DOHH2 (cell line): ENCODE measurements at regions not wholly inside any gene's neighbourhood (a gene's known extent, or its start where the extent isn't known, plus 50 kb on each side); places are given as distances from the start of the nearest gene placed in this dataset.

Experiments
- H3F3A ChIP-seq: fragments of 200-600 bp; sonication (generic), shearing (Covaris generic); 2 replicates; pipeline ENCODE4 v1.6.0; 2016; ENCODE audit warnings: antibody characterized with exemption, mild to moderate bottlenecking; ENCODE audit not compliant: control insufficient read depth, insufficient read depth
- H3K27ac ChIP-seq: fragments of 200-600 bp; sonication (generic); 2 replicates; pipeline ENCODE4 v1.5.1; 2014; ENCODE audit warnings: low read depth, mild to moderate bottlenecking, low read length, moderate library complexity
- H3K27me3 ChIP-seq: fragments of 200-600 bp; sonication (generic); 2 replicates; pipeline ENCODE4 v1.6.1; 2014; ENCODE audit warnings: mild to moderate bottlenecking, low read length, mixed read lengths; ENCODE audit not compliant: control insufficient read depth
- H3K36me3 ChIP-seq: fragments of 200-600 bp; sonication (generic); 2 replicates; pipeline ENCODE4 v1.6.1; 2014; ENCODE audit warnings: mild to moderate bottlenecking, low read length, moderate library complexity, mixed read lengths; ENCODE audit not compliant: control insufficient read depth
- H3K4me1 ChIP-seq: fragments of 200-600 bp; sonication (generic); 2 replicates; pipeline ENCODE4 v1.6.1; 2014; ENCODE audit warnings: mild to moderate bottlenecking, low read length, mixed read lengths; ENCODE audit not compliant: control insufficient read depth
- H3K4me2 ChIP-seq: fragments of 200-600 bp; sonication (generic); 2 replicates; pipeline ENCODE4 v1.6.0; 2014; ENCODE audit warnings: mild to moderate bottlenecking, low read length, moderate library complexity
- H3K4me3 ChIP-seq: fragments of 200-600 bp; sonication (generic); 2 replicates; pipeline ENCODE4 v1.5.1; 2014; ENCODE audit warnings: mild to moderate bottlenecking, low read length, mixed read lengths
- H3K79me2 ChIP-seq: fragments of 200-600 bp; sonication (generic); 2 replicates; pipeline ENCODE4 v1.6.1; 2014; ENCODE audit warnings: mild to moderate bottlenecking, low read length, mixed read lengths; ENCODE audit not compliant: control insufficient read depth
- H3K9me2 ChIP-seq: fragments of 200-600 bp; sonication (generic); replicated peaks from 2 replicates; pipeline ENCODE4 v1.6.1; 2014; ENCODE audit warnings: mild to moderate bottlenecking, low read length, mixed read lengths; ENCODE audit not compliant: control insufficient read depth
- H3K9me3 ChIP-seq: fragments of 200-600 bp; sonication (generic); 2 replicates; pipeline ENCODE4 v1.6.1; 2014; ENCODE audit warnings: antibody characterized with exemption, low read length, mixed read lengths; ENCODE audit not compliant: control insufficient read depth, insufficient read depth
- H4K20me1 ChIP-seq: fragments of 200-600 bp; sonication (generic); 2 replicates; pipeline ENCODE4 v1.6.0; 2014; ENCODE audit warnings: low read depth, mild to moderate bottlenecking, antibody characterized with exemption, low read length, moderate library complexity; ENCODE audit not compliant: control insufficient read depth, insufficient read depth
- CTCF ChIP-seq: fragments of 200-600 bp; sonication (generic); IDR thresholded peaks from one replicate; pipeline ENCODE4 v1.5.1; 2014; ENCODE audit warnings: antibody characterized with exemption, mild to moderate bottlenecking, low read depth, low read length; ENCODE audit not compliant: poor library complexity, severe bottlenecking
- EZH2phosphoT487 ChIP-seq: fragments of 200-600 bp; sonication (generic); IDR thresholded peaks from 2 replicates; pipeline ENCODE4 v1.6.1; 2017; ENCODE audit warnings: borderline replicate concordance, mild to moderate bottlenecking, antibody characterized with exemption, low read length, moderate library complexity, mixed read lengths

- Histone ChIP-seq H3K9me2 (no peaks in the 10 kb centered on the region), H3K79me2 (no peaks in the 10 kb centered on the region), H4K20me1 (no peaks in the 10 kb centered on the region), H3K4me3 (no peak overlapping the region), H3F3A (no peaks in the 10 kb centered on the region), H3K9me3 (no peaks in the 10 kb centered on the region), H3K4me1 (peaks cover under 1% of the 10 kb centered on the region), H3K4me2 (no peak overlapping the region), H3K36me3 (no peaks in the 10 kb centered on the region), H3K27me3 (peaks cover 4% of the 10 kb centered on the region; the same call in 1 of the 2 replicates), H3K27ac (no peak overlapping the region)
- no peak for TF ChIP-seq CTCF
- TF ChIP-seq EZH2phosphoT487: no peak
Observed at GRCh38 chr19:29320086-29320485, 107.1 kb upstream of the UQCRFS1 start.

GRCh38 chr19:29320618-29321017 lies 107.7 kb upstream of the UQCRFS1 start:
- peaks cover 6% of the 10 kb centered on the region for H3K4me1 ChIP-seq
- no peaks in the 10 kb centered on the region for H4K20me1 ChIP-seq
- no peak overlapping the region for H3K4me2 ChIP-seq
- no peak for TF ChIP-seq CTCF
- TF ChIP-seq EZH2phosphoT487: no peak
- H3K79me2 ChIP-seq: no peaks in the 10 kb centered on the region
- peaks cover 4% of the 10 kb centered on the region; the same call in 1 of the 2 replicates for H3K27me3 ChIP-seq
- no peak overlapping the region for H3K27ac ChIP-seq
- H3K36me3 ChIP-seq: no peaks in the 10 kb centered on the region
- H3K9me3 ChIP-seq: no peaks in the 10 kb centered on the region
- no peaks in the 10 kb centered on the region for H3F3A ChIP-seq
- H3K9me2 ChIP-seq: no peaks in the 10 kb centered on the region
- no peak overlapping the region for H3K4me3 ChIP-seq

- peaks cover 4% of the 10 kb centered on the region; the same call in 1 of the 2 replicates for H3K27me3 ChIP-seq
- H4K20me1 ChIP-seq: no peaks in the 10 kb centered on the region
- no peak overlapping the region for H3K4me2 ChIP-seq
- H3F3A ChIP-seq: no peaks in the 10 kb centered on the region
- no peaks in the 10 kb centered on the region for H3K36me3 ChIP-seq
- H3K9me3 ChIP-seq: no peaks in the 10 kb centered on the region
- no peak overlapping the region for H3K4me3 ChIP-seq
- no peaks in the 10 kb centered on the region for H3K9me2 ChIP-seq
- H3K27ac ChIP-seq: no peak overlapping the region
- TF ChIP-seq EZH2phosphoT487: no peak
- no peak for TF ChIP-seq CTCF
- H3K4me1 ChIP-seq: peaks cover 9% of the 10 kb centered on the region
- H3K79me2 ChIP-seq: no peaks in the 10 kb centered on the region
Observed at GRCh38 chr19:29321116-29321515, 108.2 kb upstream of the UQCRFS1 start.

- H3K9me2 ChIP-seq: no peaks in the 10 kb centered on the region
- H3F3A ChIP-seq: no peaks in the 10 kb centered on the region
- H3K27me3 ChIP-seq: peaks cover 4% of the 10 kb centered on the region; the same call in 1 of the 2 replicates
- no peaks in the 10 kb centered on the region for H3K36me3 ChIP-seq
- H3K27ac ChIP-seq: no peak overlapping the region
- H3K79me2 ChIP-seq: no peaks in the 10 kb centered on the region
- no peak overlapping the region for H3K4me2 ChIP-seq
- peaks cover 4% of the 10 kb centered on the region; the same call in 1 of the 2 replicates for H3K9me3 ChIP-seq
- TF ChIP-seq CTCF: no peak
- H4K20me1 ChIP-seq: no peaks in the 10 kb centered on the region
- peaks cover 9% of the 10 kb centered on the region for H3K4me1 ChIP-seq
- no peak overlapping the region for H3K4me3 ChIP-seq
Observed at GRCh38 chr19:29323021-29323430, 110.1 kb upstream of the UQCRFS1 start.
